Activated CD4-positive, alpha-beta memory T cell treated with anti-CD3 and anti-CD28 coated beads for 36 hours (primary cell): ENCODE measurements at regions not wholly inside any gene's neighbourhood (a gene's known extent, or its start where the extent isn't known, plus 50 kb on each side); places are given as distances from the start of the nearest gene placed in this dataset.
"Not testable (repeated sequence)": the region's sequence is repeated elsewhere in the genome, so short reads cannot be mapped to it uniquely, and the experiment has no call there.

Experiments
- CTCF ChIA-PET: fragments of 350-600 bp; sonication (Branson Sonifier 250); formaldehyde crosslinking; loops from one replicate; lab custom pipeline; 2021; ENCODE audit warnings: antibody characterized with exemption, inconsistent platforms; lab: Charles Lee
- POLR2A ChIA-PET: fragments of 350-600 bp; sonication (Branson Sonifier 250); formaldehyde crosslinking; loops from one replicate; lab custom pipeline; 2021; ENCODE audit warnings: antibody characterized with exemption; lab: Charles Lee
- DNase-seq: peaks from one replicate; pipeline ENCODE4 v3.0.0-alpha.2; 2020
- H3K27ac Mint-ChIP-seq: one replicate; pipeline ENCODE4 v1.8.0; 2021; ENCODE audit warnings: mixed read lengths
- H3K27me3 Mint-ChIP-seq: one replicate; pipeline ENCODE4 v1.8.0; 2021; ENCODE audit warnings: mixed read lengths
- H3K36me3 Mint-ChIP-seq: one replicate; pipeline ENCODE4 v1.8.0; 2021; ENCODE audit warnings: mixed read lengths
- H3K4me1 Mint-ChIP-seq: one replicate; pipeline ENCODE4 v1.8.0; 2021; ENCODE audit warnings: low read depth, mixed read lengths
- H3K4me3 Mint-ChIP-seq: one replicate; pipeline ENCODE4 v1.8.0; 2021; ENCODE audit warnings: mild to moderate bottlenecking, mixed read lengths
- H3K9me3 Mint-ChIP-seq: one replicate; pipeline ENCODE4 v1.8.0; 2021; ENCODE audit warnings: mixed read lengths
- intact Hi-C: fragments of 100-400 bp; cut with micrococcal nuclease; formaldehyde crosslinking; loops from one replicate; pipeline ENCODE4 v1.15.1; 2023

- CTCF ChIA-PET, result no interaction called here
- peaks cover 4% of the 10 kb centered on the region for H3K27me3 Mint-ChIP-seq
Observed at GRCh38 chr2:175356901-175357300, 175.4 kb upstream of the ATP5MC3 start.

GRCh38 chr2:175355246-175355645 is 173.7 kb upstream of the ATP5MC3 start:
- ChIA-PET CTCF (interaction anchor here (0.9 kb wide), 1 partner anchor 10 kb away, joined by 3 read pairs; no protein-coding TSS in a partner anchor), POLR2A (no interaction called here)
- Mint-ChIP-seq H3K4me1 (no peaks in the 10 kb centered on the region), H3K9me3 (no peaks in the 10 kb centered on the region), H3K27me3 (peaks cover 11% of the 10 kb centered on the region), H3K36me3 (no peaks in the 10 kb centered on the region), H3K27ac (no peak overlapping the region), H3K4me3 (no peak overlapping the region)
- DNase-seq, result no peak
- intact Hi-C loops, result no loop called here

More at GRCh38 chr2:175356901-175357300, 175.4 kb upstream of the ATP5MC3 start:
- H3K27ac Mint-ChIP-seq, result no peak overlapping the region
- DNase-seq, result no peak
- no peaks in the 10 kb centered on the region for H3K4me1 Mint-ChIP-seq
- H3K36me3 Mint-ChIP-seq, result no peaks in the 10 kb centered on the region
- POLR2A ChIA-PET, result no interaction called here
- intact Hi-C loops, result no loop called here
- no peaks in the 10 kb centered on the region for H3K9me3 Mint-ChIP-seq
- H3K4me3 Mint-ChIP-seq, result no peak overlapping the region

- intact Hi-C loops, result no loop called here
- Mint-ChIP-seq H3K4me3 (no peak overlapping the region), H3K27me3 (peaks cover 17% of the 10 kb centered on the region), H3K4me1 (no peaks in the 10 kb centered on the region), H3K27ac (no peak overlapping the region), H3K36me3 (no peaks in the 10 kb centered on the region), H3K9me3 (no peaks in the 10 kb centered on the region)
- ChIA-PET CTCF (interaction anchor here (1.0 kb wide), 1 partner anchor 10 kb away, joined by 3 read pairs; no protein-coding TSS in a partner anchor), POLR2A (no interaction called here)
- DNase-seq, result no peak
Observed at GRCh38 chr2:175353275-175353674, 171.8 kb upstream of the ATP5MC3 start.

- intact Hi-C loops, result no loop called here
- no peaks in the 10 kb centered on the region for H3K9me3 Mint-ChIP-seq
- POLR2A ChIA-PET, result no interaction called here
- H3K27ac Mint-ChIP-seq, result no peak overlapping the region
- H3K36me3 Mint-ChIP-seq, result no peaks in the 10 kb centered on the region
- peaks cover 18% of the 10 kb centered on the region for H3K27me3 Mint-ChIP-seq
- no peak for DNase-seq
- H3K4me1 Mint-ChIP-seq, result no peaks in the 10 kb centered on the region
- CTCF ChIA-PET, result no interaction called here
- no peak overlapping the region for H3K4me3 Mint-ChIP-seq
Observed at GRCh38 chr2:175351512-175351911, 170.0 kb upstream of the ATP5MC3 start.

GRCh38 chr2:175350105-175350504 is 168.6 kb upstream of the ATP5MC3 start:
- Mint-ChIP-seq H3K9me3 (no peaks in the 10 kb centered on the region), H3K36me3 (no peaks in the 10 kb centered on the region), H3K4me1 (no peaks in the 10 kb centered on the region), H3K4me3 (no peak overlapping the region), H3K27ac (no peak overlapping the region), H3K27me3 (peaks cover 18% of the 10 kb centered on the region)
- intact Hi-C loops, result no loop called here
- CTCF ChIA-PET, result no interaction called here
- DNase-seq, result no peak
- POLR2A ChIA-PET, result no interaction called here

GRCh38 chr2:175342085-175342484 is 160.6 kb upstream of the ATP5MC3 start:
- ChIA-PET CTCF (no interaction called here), POLR2A (no interaction called here)
- Mint-ChIP-seq H3K27ac (no peak overlapping the region), H3K4me3 (no peak overlapping the region), H3K36me3 (peaks cover 5% of the 10 kb centered on the region), H3K9me3 (peaks cover 23% of the 10 kb centered on the region), H3K4me1 (no peaks in the 10 kb centered on the region), H3K27me3 (peaks cover 8% of the 10 kb centered on the region)
- DNase-seq, result no peak
- intact Hi-C loops, result no loop called here

- Mint-ChIP-seq H3K36me3 (peaks cover 2% of the 10 kb centered on the region), H3K27me3 (no peaks in the 10 kb centered on the region), H3K4me3 (no peak overlapping the region), H3K9me3 (peaks cover 19% of the 10 kb centered on the region), H3K27ac (no peak overlapping the region), H3K4me1 (no peaks in the 10 kb centered on the region)
- no peak for DNase-seq
- intact Hi-C loops, result no loop called here
- CTCF ChIA-PET, result interaction anchor here (1.1 to 3.2 kb wide), 2 partner anchors 46 to 126 kb away, joined by 3 to 30 read pairs; no protein-coding TSS in a partner anchor
- POLR2A ChIA-PET, result no interaction called here
Observed at GRCh38 chr2:175330195-175330594, 148.7 kb upstream of the ATP5MC3 start.

- ChIA-PET CTCF (no interaction called here), POLR2A (no interaction called here)
- no peaks in the 10 kb centered on the region for H3K4me1 Mint-ChIP-seq
- no peak overlapping the region for H3K27ac Mint-ChIP-seq
- peaks cover 22% of the 10 kb centered on the region for H3K9me3 Mint-ChIP-seq
- H3K36me3 Mint-ChIP-seq, result peaks cover 2% of the 10 kb centered on the region
- no peak overlapping the region for H3K4me3 Mint-ChIP-seq
- H3K27me3 Mint-ChIP-seq, result peaks cover 2% of the 10 kb centered on the region
- DNase-seq, result no peak
- intact Hi-C loops, result no loop called here
Observed at GRCh38 chr2:175326801-175327200, 145.3 kb upstream of the ATP5MC3 start.

GRCh38 chr2:175326164-175326563 is 144.7 kb upstream of the ATP5MC3 start:
- not testable (repeated sequence) for DNase-seq, H3K4me3 Mint-ChIP-seq
- CTCF ChIA-PET, result interaction anchor here (1.2 kb wide), 1 partner anchor 75 kb away, joined by 3 read pairs; no protein-coding TSS in a partner anchor

GRCh38 chr2:175323162-175323561 is 141.7 kb upstream of the ATP5MC3 start:
- peaks cover 5% of the 10 kb centered on the region for H3K27me3 Mint-ChIP-seq
- H3K27ac Mint-ChIP-seq, result no peak overlapping the region
- intact Hi-C loops, result no loop called here
- ChIA-PET CTCF (no interaction called here), POLR2A (no interaction called here)
- peaks cover 22% of the 10 kb centered on the region for H3K9me3 Mint-ChIP-seq
- DNase-seq, result no peak
- H3K4me1 Mint-ChIP-seq, result no peaks in the 10 kb centered on the region
- H3K4me3 Mint-ChIP-seq, result no peak overlapping the region
- H3K36me3 Mint-ChIP-seq, result peaks cover 2% of the 10 kb centered on the region

More at GRCh38 chr2:175326164-175326563, 144.7 kb upstream of the ATP5MC3 start:
- POLR2A ChIA-PET, H3K36me3 Mint-ChIP-seq, H3K27me3 Mint-ChIP-seq, intact Hi-C loops, H3K4me1 Mint-ChIP-seq, H3K27ac Mint-ChIP-seq: not testable (repeated sequence)
- peaks cover 22% of the 10 kb centered on the region for H3K9me3 Mint-ChIP-seq

GRCh38 chr2:175318542-175318941 is 137.0 kb upstream of the ATP5MC3 start:
- CTCF ChIA-PET, result interaction anchor here (0.8 to 1.2 kb wide), 2 partner anchors 10 to 67 kb away, joined by 3 to 4 read pairs; no protein-coding TSS in a partner anchor
- DNase-seq, result no peak
- H3K36me3 Mint-ChIP-seq, result no peaks in the 10 kb centered on the region
- H3K27ac Mint-ChIP-seq, result no peak overlapping the region
- no peaks in the 10 kb centered on the region for H3K9me3 Mint-ChIP-seq
- H3K4me3 Mint-ChIP-seq, result no peak overlapping the region
- no peaks in the 10 kb centered on the region for H3K4me1 Mint-ChIP-seq
- intact Hi-C loops, result no loop called here
- H3K27me3 Mint-ChIP-seq, result peaks cover 5% of the 10 kb centered on the region
- POLR2A ChIA-PET, result no interaction called here

- no peaks in the 10 kb centered on the region for H3K36me3 Mint-ChIP-seq
- ChIA-PET POLR2A (no interaction called here), CTCF (no interaction called here)
- intact Hi-C loops, result no loop called here
- no peak overlapping the region for H3K27ac Mint-ChIP-seq
- H3K9me3 Mint-ChIP-seq, result no peaks in the 10 kb centered on the region
- no peaks in the 10 kb centered on the region for H3K4me1 Mint-ChIP-seq
- no peak overlapping the region for H3K4me3 Mint-ChIP-seq
- DNase-seq, result no peak
- H3K27me3 Mint-ChIP-seq, result peaks cover 5% of the 10 kb centered on the region
Observed at GRCh38 chr2:175317751-175318150, 136.2 kb upstream of the ATP5MC3 start.

GRCh38 chr2:175312137-175312536 is 130.6 kb upstream of the ATP5MC3 start:
- DNase-seq, result no peak
- H3K9me3 Mint-ChIP-seq, result no peaks in the 10 kb centered on the region
- ChIA-PET CTCF (interaction anchor here (1.4 kb wide), 1 partner anchor 61 kb away, joined by 3 read pairs; no protein-coding TSS in a partner anchor), POLR2A (no interaction called here)
- H3K4me1 Mint-ChIP-seq, result no peaks in the 10 kb centered on the region
- H3K4me3 Mint-ChIP-seq, result no peak overlapping the region
- H3K27ac Mint-ChIP-seq, result no peak overlapping the region
- H3K36me3 Mint-ChIP-seq, result no peaks in the 10 kb centered on the region
- intact Hi-C loops, result no loop called here
- peaks cover 18% of the 10 kb centered on the region for H3K27me3 Mint-ChIP-seq
